ENCODE measurements at regions not wholly inside any gene's neighbourhood (a gene's known extent, or its start where the extent isn't known, plus 50 kb on each side); places are given as distances from the start of the nearest gene placed in this dataset.

DNA sequence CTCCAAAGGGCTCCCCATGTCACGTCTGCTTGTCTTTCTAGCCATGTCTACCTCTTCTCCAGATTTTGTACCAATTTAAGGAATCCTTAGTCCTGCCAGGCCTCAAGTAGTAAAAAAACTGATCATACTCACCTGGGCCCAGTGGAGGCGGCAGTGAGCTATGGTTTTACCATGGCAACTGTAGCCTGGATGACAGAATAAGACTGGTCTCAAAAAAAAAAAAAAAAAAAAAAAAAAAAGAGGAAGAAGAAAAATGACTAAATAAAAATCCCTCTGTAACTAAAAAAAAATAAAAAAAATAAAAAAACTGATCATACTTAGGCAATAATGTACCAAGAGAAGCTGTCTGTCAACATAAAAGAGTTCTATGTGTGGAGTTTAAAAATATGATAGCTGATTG is 221.6 kb downstream of the NR4A2 start:
- no peak for TF ChIP-seq POLR2A (IDR thresholded peaks at IDR 0.05)
- TF ChIP-seq CTCF (IDR thresholded peaks at IDR 0.05), result no peak

All from testis (tissue), 2 donors.